Epithelial cell of esophagus (primary cell): ENCODE measurements at regions not wholly inside any gene's neighbourhood (a gene's known extent, or its start where the extent isn't known, plus 50 kb on each side); places are given as distances from the start of the nearest gene placed in this dataset.

Source experiments
- DNase-seq: peaks from one replicate; pipeline ENCODE4 v3.0.0; 2010; ENCODE audit warnings: low read depth
- H3K4me3 ChIP-seq: 2 replicates; pipeline ENCODE4 v1.5.1; 2011; ENCODE audit warnings: mild to moderate bottlenecking, low read length, control low read depth
- CTCF ChIP-seq: IDR thresholded peaks from 2 replicates; pipeline ENCODE4 v1.5.1; 2011; ENCODE audit warnings: low read depth, mild to moderate bottlenecking, low read length, control low read depth, inconsistent platforms; ENCODE audit not compliant: insufficient read depth; ENCODE audit errors: missing control alignments

- no peak for DNase-seq
These were observed 211.7 kb downstream of the GLI2 start for GRCh38 chr2:120947327-120947726.

GRCh38 chr2:120947982-120948661, 212.5 kb downstream of the GLI2 start:
- TF ChIP-seq CTCF = no peak
- DNase-seq = no peak
- H3K4me3 ChIP-seq = no peak overlapping the region

More at GRCh38 chr2:120947327-120947726, 211.7 kb downstream of the GLI2 start:
- H3K4me3 ChIP-seq = no peak overlapping the region
- TF ChIP-seq CTCF = no peak

GRCh38 chr2:120948662-120949011, 213.0 kb downstream of the GLI2 start:
- TF ChIP-seq CTCF = no peak
- no peak overlapping the region for H3K4me3 ChIP-seq
- DNase-seq = no peak

GRCh38 chr2:120949027-120949956, 213.6 kb downstream of the GLI2 start:
- TF ChIP-seq CTCF = peak; percentile 51
- DNase-seq = peak; percentile 33
- no peak overlapping the region for H3K4me3 ChIP-seq

- no peak for TF ChIP-seq CTCF
- H3K4me3 ChIP-seq = no peak overlapping the region
- no peak for DNase-seq
These were observed 214.4 kb downstream of the GLI2 start for GRCh38 chr2:120949957-120950590.

GRCh38 chr2:120951693-120952092, 216.0 kb downstream of the GLI2 start:
- DNase-seq = no peak
- no peak for TF ChIP-seq CTCF
- H3K4me3 ChIP-seq = no peak overlapping the region
